GM12864 (cell line): ENCODE measurements at regions not wholly inside any gene's neighbourhood (a gene's known extent, or its start where the extent isn't known, plus 50 kb on each side); places are given as distances from the start of the nearest gene placed in this dataset.

Experiments used
- DNase-seq: peaks from one replicate; pipeline ENCODE4 v3.0.0-alpha.2; 2011; ENCODE audit warnings: low read depth
- H3K4me3 ChIP-seq: 2 replicates; pipeline ENCODE4 v1.5.1; 2011; ENCODE audit warnings: mild to moderate bottlenecking, low read depth, low read length, control low read depth
- CTCF ChIP-seq: IDR thresholded peaks from 2 replicates; pipeline ENCODE4 v1.5.1; 2011; ENCODE audit warnings: low read depth, mild to moderate bottlenecking, moderate library complexity, low read length, control low read depth, inconsistent platforms; ENCODE audit errors: missing control alignments

GRCh38 chr3:73707772-73708171 lies 83.0 kb upstream of the PDZRN3 start:
- no peak overlapping the region for H3K4me3 ChIP-seq
- no peak for DNase-seq
- TF ChIP-seq CTCF = no peak

GRCh38 chr3:73706771-73707170 lies 82.0 kb upstream of the PDZRN3 start:
- H3K4me3 ChIP-seq = no peak overlapping the region
- no peak for DNase-seq

GRCh38 chr3:73705792-73706191 lies 81.1 kb upstream of the PDZRN3 start:
- H3K4me3 ChIP-seq = no peak overlapping the region
- no peak for DNase-seq
- TF ChIP-seq CTCF = no peak

More at GRCh38 chr3:73706771-73707170, 82.0 kb upstream of the PDZRN3 start:
- TF ChIP-seq CTCF = no peak

GRCh38 chr3:73699327-73699726 lies 74.6 kb upstream of the PDZRN3 start:
- no peak for DNase-seq
- no peak for TF ChIP-seq CTCF
- no peak overlapping the region for H3K4me3 ChIP-seq

GRCh38 chr3:73697020-73697419 lies 72.3 kb upstream of the PDZRN3 start:
- H3K4me3 ChIP-seq = no peak overlapping the region
- no peak for DNase-seq
- TF ChIP-seq CTCF = no peak

GRCh38 chr3:73695841-73696240 lies 71.1 kb upstream of the PDZRN3 start:
- no peak overlapping the region for H3K4me3 ChIP-seq
- DNase-seq = no peak
- TF ChIP-seq CTCF = no peak

- no peak for TF ChIP-seq CTCF
- no peak for DNase-seq
- H3K4me3 ChIP-seq = no peak overlapping the region
Measured at GRCh38 chr3:73694983-73695757, 70.4 kb upstream of the PDZRN3 start.
